AG04449 (cell line): ENCODE measurements at regions not wholly inside any gene's neighbourhood (a gene's known extent, or its start where the extent isn't known, plus 50 kb on each side); places are given as distances from the start of the nearest gene placed in this dataset.

ENCODE experiments used
- CTCF ChIA-PET: fragments of 350-600 bp; formaldehyde crosslinking; extraction: SDS; loops from one replicate; lab custom pipeline; 2021; ENCODE audit warnings: antibody characterized with exemption; lab: Yijun Ruan, JAX
- POLR2A ChIA-PET: fragments of 400-600, 350-600 bp; formaldehyde crosslinking; extraction: SDS; loops from one replicate; lab custom pipeline; 2020; ENCODE audit warnings: antibody characterized with exemption, inconsistent platforms; lab: Yijun Ruan, JAX
- DNase-seq: peaks from one replicate; pipeline ENCODE4 v3.0.0-alpha.2; 2010; ENCODE audit warnings: low read depth, low spot score
- H3K4me3 ChIP-seq: 2 replicates; pipeline ENCODE4 v1.5.1; 2011; ENCODE audit warnings: low read depth, mild to moderate bottlenecking, control low read depth, low read length
- TF ChIP-seq, protein P1 (sequence below): IDR thresholded peaks from one replicate; pipeline ENCODE4 v1.5.1; 2011; ENCODE audit warnings: mild to moderate bottlenecking, moderate library complexity, low read length, control low read depth, inconsistent platforms; ENCODE audit not compliant: insufficient read depth; ENCODE audit errors: missing control alignments

DNA sequence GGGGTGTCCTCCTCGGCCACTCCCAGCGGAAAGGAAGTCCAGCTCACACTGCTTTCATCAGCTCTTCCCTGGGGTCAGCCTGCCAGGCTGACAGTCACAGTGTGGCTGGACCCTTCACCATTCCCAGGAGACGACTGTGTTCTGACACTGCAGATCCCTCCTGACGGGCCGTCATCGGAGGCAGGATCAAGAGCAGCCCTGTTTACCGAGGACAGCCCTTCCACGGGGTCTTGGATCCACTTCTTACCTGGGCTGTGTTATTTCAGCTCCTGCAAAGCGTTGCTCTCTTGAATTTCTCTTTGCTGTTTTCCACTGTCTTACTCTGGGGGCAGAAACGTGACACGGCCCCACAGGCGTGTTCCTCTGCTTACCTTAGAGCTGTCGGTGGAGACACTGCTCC lies 149.9 kb upstream of the SOX1 start:
- ChIA-PET CTCF (no interaction called here), POLR2A (no interaction called here)
- TF ChIP-seq, protein P1, sequence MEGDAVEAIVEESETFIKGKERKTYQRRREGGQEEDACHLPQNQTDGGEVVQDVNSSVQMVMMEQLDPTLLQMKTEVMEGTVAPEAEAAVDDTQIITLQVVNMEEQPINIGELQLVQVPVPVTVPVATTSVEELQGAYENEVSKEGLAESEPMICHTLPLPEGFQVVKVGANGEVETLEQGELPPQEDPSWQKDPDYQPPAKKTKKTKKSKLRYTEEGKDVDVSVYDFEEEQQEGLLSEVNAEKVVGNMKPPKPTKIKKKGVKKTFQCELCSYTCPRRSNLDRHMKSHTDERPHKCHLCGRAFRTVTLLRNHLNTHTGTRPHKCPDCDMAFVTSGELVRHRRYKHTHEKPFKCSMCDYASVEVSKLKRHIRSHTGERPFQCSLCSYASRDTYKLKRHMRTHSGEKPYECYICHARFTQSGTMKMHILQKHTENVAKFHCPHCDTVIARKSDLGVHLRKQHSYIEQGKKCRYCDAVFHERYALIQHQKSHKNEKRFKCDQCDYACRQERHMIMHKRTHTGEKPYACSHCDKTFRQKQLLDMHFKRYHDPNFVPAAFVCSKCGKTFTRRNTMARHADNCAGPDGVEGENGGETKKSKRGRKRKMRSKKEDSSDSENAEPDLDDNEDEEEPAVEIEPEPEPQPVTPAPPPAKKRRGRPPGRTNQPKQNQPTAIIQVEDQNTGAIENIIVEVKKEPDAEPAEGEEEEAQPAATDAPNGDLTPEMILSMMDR: no peak
- no peak overlapping the region for H3K4me3 ChIP-seq
- DNase-seq: no peak

DNA sequence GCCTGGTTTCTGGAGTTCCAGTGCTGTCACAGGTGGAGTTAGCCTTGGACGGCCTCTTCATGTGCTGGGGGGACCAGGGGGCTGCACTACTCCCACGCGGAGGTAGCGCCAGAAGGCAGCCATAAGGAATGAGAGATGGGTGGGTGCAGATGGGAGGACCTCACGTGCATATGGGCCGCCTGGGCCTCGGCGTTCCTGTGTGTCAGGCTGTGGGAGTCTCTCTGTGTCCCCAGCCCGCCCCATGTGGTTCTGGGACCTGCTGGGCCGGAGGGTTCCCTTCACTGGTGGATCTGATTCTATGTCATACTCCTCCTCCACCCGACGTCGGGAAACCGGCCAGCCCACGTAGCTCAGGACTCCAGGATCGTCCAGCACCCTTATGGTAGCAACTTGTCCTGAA lies 149.0 kb upstream of the SOX1 start:
- TF ChIP-seq, protein P1: no peak
- no peak for DNase-seq
- CTCF ChIA-PET: no interaction called here
- POLR2A ChIA-PET: no interaction called here
- H3K4me3 ChIP-seq: no peak overlapping the region

DNA sequence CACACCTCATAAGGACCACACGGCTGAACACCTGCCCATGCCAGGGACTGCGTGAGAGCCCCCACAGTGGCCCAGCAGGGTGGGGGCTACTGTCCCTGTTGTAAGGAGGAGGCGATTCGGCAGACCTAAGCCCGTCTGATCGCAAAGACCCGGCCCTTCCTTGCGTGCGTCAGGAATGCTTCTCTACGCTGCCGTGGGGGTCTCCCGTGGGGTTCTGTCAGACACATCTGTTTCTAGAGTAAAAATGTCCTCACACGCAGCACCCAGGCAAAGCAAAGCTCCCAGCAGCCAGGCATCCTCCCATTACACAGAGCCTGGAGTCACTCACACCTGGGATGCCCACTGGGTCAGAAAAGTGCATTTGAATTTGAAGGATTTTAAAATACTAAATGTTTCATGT lies 147.7 kb upstream of the SOX1 start:
- TF ChIP-seq, protein P1: no peak
- CTCF ChIA-PET: no interaction called here
- POLR2A ChIA-PET: no interaction called here
- no peak overlapping the region for H3K4me3 ChIP-seq
- no peak for DNase-seq

DNA sequence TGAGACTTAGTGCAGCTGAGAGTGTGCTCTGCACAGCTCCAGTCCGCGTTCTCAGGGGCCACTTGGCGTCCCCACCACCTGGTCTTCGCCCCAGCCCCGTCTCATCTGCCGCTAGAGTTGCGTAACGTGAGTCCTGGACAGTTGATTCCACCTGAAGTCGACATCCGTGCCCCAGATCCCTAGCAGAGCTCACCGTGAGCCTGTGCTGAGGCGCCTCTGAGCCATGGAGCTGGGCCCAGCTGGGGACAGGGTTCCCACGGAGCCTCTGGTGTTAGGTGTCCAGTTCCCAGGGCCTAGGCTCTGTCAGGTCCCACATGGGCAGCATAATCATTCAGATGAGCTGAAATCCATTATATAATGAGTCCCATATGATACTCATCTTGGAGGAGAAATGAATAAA lies 147.1 kb upstream of the SOX1 start:
- no peak overlapping the region for H3K4me3 ChIP-seq
- ChIA-PET CTCF (no interaction called here), POLR2A (no interaction called here)
- no peak for DNase-seq
- TF ChIP-seq, protein P1: no peak

DNA sequence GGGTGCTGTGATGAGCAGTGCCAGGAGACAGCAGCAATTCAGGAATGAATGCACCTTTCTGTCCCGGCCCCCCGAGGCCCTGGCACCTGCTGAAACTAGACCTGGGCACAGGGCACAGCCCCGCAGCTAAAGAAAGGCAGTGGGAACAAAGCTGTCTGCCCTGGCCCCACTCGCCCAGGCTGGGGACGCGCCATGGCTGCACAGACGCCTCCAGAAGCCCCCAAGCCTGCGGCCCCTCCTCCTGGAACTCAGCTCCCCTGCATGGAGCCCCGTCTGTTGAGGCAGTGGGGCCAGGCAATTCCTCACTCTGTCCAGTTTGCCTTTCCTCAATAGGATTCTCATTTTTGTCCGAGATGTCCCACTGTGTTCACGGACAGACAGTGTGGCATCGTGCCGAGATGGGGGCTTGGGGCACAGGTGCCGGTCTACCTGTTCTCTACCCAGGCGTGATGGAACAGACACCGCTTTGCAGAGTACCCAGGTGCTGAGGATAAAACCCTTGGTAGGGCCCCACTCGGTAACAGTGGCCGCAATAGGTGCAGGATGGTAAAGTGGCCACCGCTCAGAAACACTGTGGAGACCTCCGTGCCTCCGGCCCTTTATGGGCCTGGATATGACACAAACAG lies 146.5 kb upstream of the SOX1 start:
- ChIA-PET CTCF (no interaction called here), POLR2A (no interaction called here)
- H3K4me3 ChIP-seq: no peak overlapping the region
- DNase-seq: no peak
- TF ChIP-seq, protein P1: no peak

DNA sequence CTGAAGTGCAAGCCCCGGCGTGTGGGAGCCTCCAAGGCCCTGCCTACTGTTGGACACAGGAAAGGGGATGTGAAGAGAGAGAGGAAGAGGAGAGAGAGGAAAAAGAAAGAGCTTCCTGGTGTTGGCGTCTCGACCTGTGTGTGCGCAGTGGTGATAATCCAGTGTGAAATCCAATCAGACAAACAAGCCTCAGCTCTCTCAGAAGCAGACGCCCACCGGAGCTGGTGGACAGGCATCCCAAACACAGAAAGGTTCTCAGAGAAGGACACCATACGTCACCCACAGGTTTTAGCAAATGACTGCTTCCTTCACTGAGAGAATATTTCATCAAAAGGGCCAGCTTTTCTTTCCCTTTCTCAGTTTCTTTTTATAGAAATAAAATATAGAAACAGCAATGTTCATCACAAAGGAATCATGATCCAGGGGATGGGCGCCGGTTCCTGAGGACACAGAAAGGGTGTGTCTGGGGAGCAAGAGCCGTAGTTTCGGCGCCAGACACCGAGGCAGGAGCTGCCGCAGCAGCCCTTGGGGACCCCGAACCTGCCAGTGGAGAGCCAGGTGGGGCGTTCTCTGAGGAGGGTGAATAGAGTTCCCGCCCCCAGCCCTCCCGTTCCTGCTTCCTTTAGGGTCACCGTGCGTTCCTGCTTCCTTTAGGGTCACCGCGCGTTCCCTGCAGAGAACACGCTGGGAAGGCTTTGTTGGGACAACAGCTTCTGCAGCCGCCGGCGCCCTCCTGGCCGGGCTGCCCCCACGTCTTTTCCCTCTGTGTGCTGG lies 145.8 kb upstream of the SOX1 start:
- TF ChIP-seq, protein P1: no peak
- ChIA-PET CTCF (no interaction called here), POLR2A (no interaction called here)
- DNase-seq: no peak
- H3K4me3 ChIP-seq: no peak overlapping the region
